GM23248 (cell line): ENCODE measurements at regions not wholly inside any gene's neighbourhood (a gene's known extent, or its start where the extent isn't known, plus 50 kb on each side); places are given as distances from the start of the nearest gene placed in this dataset.

Source experiments
- DNase-seq: peaks from one replicate; pipeline ENCODE4 v3.0.0-alpha.2; 2015
- H2AFZ ChIP-seq: fragments of 200-600 bp; sonication (generic); 2 replicates; pipeline ENCODE4 v1.6.1; 2016; ENCODE audit warnings: antibody characterized with exemption
- H3F3A ChIP-seq: fragments of 200-600 bp; sonication (generic); 2 replicates; pipeline ENCODE4 v1.6.1; 2016; ENCODE audit warnings: mild to moderate bottlenecking, antibody characterized with exemption, mixed run types; ENCODE audit not compliant: insufficient read depth
- H3K27ac ChIP-seq: fragments of 200-600 bp; sonication (generic); 2 replicates; pipeline ENCODE4 v1.5.1; 2016; ENCODE audit warnings: mild to moderate bottlenecking
- H3K27me3 ChIP-seq: fragments of 200-600 bp; sonication (generic); replicated peaks from 2 replicates; pipeline ENCODE4 v1.6.1; 2016; ENCODE audit warnings: mild to moderate bottlenecking; ENCODE audit not compliant: insufficient read depth
- H3K36me3 ChIP-seq: fragments of 200-600 bp; sonication (generic); 2 replicates; pipeline ENCODE4 v1.6.1; 2016; ENCODE audit warnings: low read depth, mild to moderate bottlenecking
- H3K4me1 ChIP-seq: fragments of 200-600 bp; sonication (generic); 2 replicates; pipeline ENCODE4 v1.6.1; 2016; ENCODE audit warnings: mild to moderate bottlenecking; ENCODE audit not compliant: insufficient read depth
- H3K4me2 ChIP-seq: fragments of 200-600 bp; sonication (generic); one replicate; pipeline ENCODE4 v1.6.1; 2016; ENCODE audit warnings: mild to moderate bottlenecking; ENCODE audit not compliant: unreplicated experiment
- H3K4me3 ChIP-seq: fragments of 200-600 bp; sonication (generic); 2 replicates; pipeline ENCODE4 v1.5.1; 2016; ENCODE audit warnings: mild to moderate bottlenecking
- H3K79me2 ChIP-seq: fragments of 200-600 bp; sonication (generic); 2 replicates; pipeline ENCODE4 v1.6.1; 2016; ENCODE audit warnings: mild to moderate bottlenecking; ENCODE audit not compliant: insufficient read depth
- H3K9ac ChIP-seq: fragments of 200-600 bp; sonication (generic); 2 replicates; pipeline ENCODE4 v1.6.1; 2016; ENCODE audit warnings: mild to moderate bottlenecking
- H3K9me2 ChIP-seq: fragments of 200-600 bp; sonication (generic); 2 replicates; pipeline ENCODE4 v1.6.1; 2016; ENCODE audit warnings: mixed run types, mild to moderate bottlenecking, moderate library complexity; ENCODE audit not compliant: insufficient read depth
- H3K9me3 ChIP-seq: fragments of 200-600 bp; sonication (generic); one replicate; pipeline ENCODE4 v1.6.1; 2017; ENCODE audit warnings: low read depth
- H4K20me1 ChIP-seq: fragments of 200-600 bp; sonication (generic); 2 replicates; pipeline ENCODE4 v1.6.0; 2016; ENCODE audit not compliant: insufficient read depth
- EZH2 ChIP-seq: fragments of 200-600 bp; sonication (generic); IDR thresholded peaks from 2 replicates; pipeline ENCODE4 v1.6.1; 2018; ENCODE audit warnings: antibody characterized with exemption, mild to moderate bottlenecking; ENCODE audit not compliant: insufficient read depth, poor library complexity, severe bottlenecking
- EZH2phosphoT487 ChIP-seq: fragments of 200-600 bp; sonication (generic); IDR thresholded peaks from 2 replicates; pipeline ENCODE4 v1.6.1; 2018; ENCODE audit warnings: antibody characterized with exemption, moderate library complexity, mild to moderate bottlenecking, low read depth; ENCODE audit not compliant: insufficient read depth
- WGBS, 2 experiments: methylation state at CpG; one replicate each; pipeline ENCODE4 v1.1.6; 2015 to 2017; ENCODE audit warnings: low lambda C conversion rate in 2 of 2, low coverage in 1 of 2; ENCODE audit errors: missing lambda C conversion rate in 2 of 2; 5-methylcytosine and 5-hydroxymethylcytosine counted together
- in situ Hi-C: fragments of 300-500 bp; cut with MboI; formaldehyde crosslinking; loops from 2 replicates; pipeline ENCODE4 v1.15.0; 2020

DNA sequence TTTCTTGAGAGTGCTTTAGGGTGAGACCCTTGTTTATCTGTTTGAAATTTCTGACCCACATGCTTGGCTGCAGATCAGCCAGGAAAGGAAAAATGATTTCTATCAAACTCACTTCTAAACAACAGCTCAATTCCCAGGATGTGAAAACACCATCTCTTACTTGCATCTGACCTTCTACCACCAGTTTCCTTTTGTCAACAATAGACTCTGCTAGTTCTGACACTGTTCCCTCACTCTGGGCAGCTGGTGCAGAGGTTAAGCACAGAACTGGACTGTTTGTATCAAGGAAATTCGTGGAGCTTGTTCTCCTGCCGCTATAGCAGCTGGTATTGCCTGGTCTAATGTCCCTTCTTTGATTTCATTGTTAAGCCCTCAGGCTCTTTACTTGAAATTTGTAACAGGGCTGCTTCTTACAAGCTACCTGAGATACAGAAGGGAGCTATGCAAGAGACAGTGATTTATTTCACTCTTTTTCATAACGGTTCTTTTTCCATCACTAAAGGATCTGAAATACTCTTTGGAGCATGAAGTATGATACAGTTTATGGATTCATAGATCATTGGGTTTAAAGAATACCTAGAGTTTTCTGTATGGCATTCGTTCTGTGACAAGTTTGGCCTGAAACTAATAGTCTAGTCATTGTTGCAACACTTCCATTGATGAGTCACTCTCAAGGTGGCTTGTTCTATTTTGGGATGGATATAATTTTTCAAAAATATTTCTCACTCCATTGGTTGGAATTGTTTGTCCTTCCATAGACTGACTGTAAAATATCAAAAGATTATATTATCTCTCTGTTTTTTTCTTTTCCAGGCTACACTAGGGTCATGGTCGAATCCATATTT is 178.2 kb upstream of the ZC3H12C start:
- WGBS, 2 experiments, result 33 to 38% methylated on average over 5 of the region's 5 CpGs
- no peak overlapping the region for H3K27ac ChIP-seq
- H3F3A ChIP-seq, result peaks cover 6% of the 10 kb centered on the region; the same call in 1 of the 2 replicates
- peak overlapping the region; percentile 3 for H3K4me2 ChIP-seq
- H3K9me3 ChIP-seq, result no peaks in the 10 kb centered on the region
- H3K4me1 ChIP-seq, result peaks cover 14% of the 10 kb centered on the region
- no peaks in the 10 kb centered on the region for H4K20me1 ChIP-seq
- DNase-seq, result peak; percentile 74
- H3K27me3 ChIP-seq, result no peaks in the 10 kb centered on the region
- H3K79me2 ChIP-seq, result no peaks in the 10 kb centered on the region
- in situ Hi-C loops, result no loop called here
- H2AFZ ChIP-seq, result no peak overlapping the region
- H3K36me3 ChIP-seq, result no peaks in the 10 kb centered on the region
- no peak overlapping the region for H3K4me3 ChIP-seq
- H3K9ac ChIP-seq, result no peak overlapping the region
- no peaks in the 10 kb centered on the region for H3K9me2 ChIP-seq
- TF ChIP-seq EZH2 (no peak), EZH2phosphoT487 (no peak)

DNA sequence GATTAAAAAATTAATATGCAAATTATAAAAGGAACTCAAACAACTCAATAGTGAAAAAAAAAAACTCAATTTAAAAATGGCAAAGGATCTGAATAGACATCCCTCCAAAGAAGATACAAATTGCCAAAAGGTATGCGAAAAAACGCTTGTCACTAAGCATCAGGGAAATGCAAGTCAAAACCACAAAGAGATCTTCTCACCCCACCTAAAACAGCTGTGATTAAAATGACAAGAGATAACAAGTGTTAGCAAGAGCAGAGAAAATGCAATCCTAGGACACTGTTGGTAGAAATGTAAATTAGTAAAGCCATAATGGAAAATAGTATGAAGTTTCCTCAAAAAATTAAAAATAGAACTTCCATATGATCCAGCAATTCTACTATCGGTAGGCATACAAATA is 166.3 kb upstream of the ZC3H12C start:
- in situ Hi-C loops, result loop anchor here (25.0 kb wide), 1 partner anchor 1215 kb away; no protein-coding TSS in a partner anchor
- Histone ChIP-seq H2AFZ (no peak overlapping the region), H3K36me3 (no peaks in the 10 kb centered on the region), H3K27me3 (no peaks in the 10 kb centered on the region), H3F3A (no peaks in the 10 kb centered on the region), H3K9ac (no peak overlapping the region), H3K4me3 (no peak overlapping the region), H3K9me3 (peaks cover 3% of the 10 kb centered on the region), H3K79me2 (no peaks in the 10 kb centered on the region), H4K20me1 (no peaks in the 10 kb centered on the region), H3K9me2 (no peaks in the 10 kb centered on the region), H3K27ac (no peak overlapping the region), H3K4me1 (no peaks in the 10 kb centered on the region), H3K4me2 (no peak overlapping the region)
- 25 to 27% methylated on average over 3 of the region's 3 CpGs for WGBS, 2 experiments
- TF ChIP-seq EZH2, result no peak
- no peak for TF ChIP-seq EZH2phosphoT487
- DNase-seq, result no peak

DNA sequence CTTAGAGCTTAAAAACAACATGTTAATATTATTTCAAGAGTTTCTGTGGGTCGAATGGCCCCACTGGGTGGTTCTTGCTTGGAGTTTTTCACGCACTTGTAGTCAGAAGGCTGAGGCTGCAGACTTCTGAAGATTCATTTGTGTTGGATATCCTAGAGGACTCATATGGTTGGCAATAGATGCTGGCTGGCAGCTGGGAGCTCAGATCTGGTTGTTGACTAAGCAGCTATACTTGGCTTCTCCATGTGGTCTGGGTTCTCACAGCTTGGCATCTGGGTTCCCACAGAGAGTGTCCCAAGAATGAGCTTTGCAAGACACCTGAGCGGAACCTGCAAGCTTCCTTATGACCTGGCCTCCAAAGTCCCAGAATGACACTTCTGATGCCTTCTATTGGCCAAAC is 163.9 kb upstream of the ZC3H12C start:
- in situ Hi-C loops, result loop anchor here (25.0 kb wide), 1 partner anchor 1217 kb away; no protein-coding TSS in a partner anchor
- no peaks in the 10 kb centered on the region for H3K79me2 ChIP-seq
- H3K9me3 ChIP-seq, result peaks cover 3% of the 10 kb centered on the region
- WGBS, 2 experiments, result 68 to 73% methylated on average over 3 of the region's 3 CpGs
- no peak overlapping the region for H3K27ac ChIP-seq
- H2AFZ ChIP-seq, result no peak overlapping the region
- no peaks in the 10 kb centered on the region for H3F3A ChIP-seq
- H3K36me3 ChIP-seq, result no peaks in the 10 kb centered on the region
- H3K9ac ChIP-seq, result no peak overlapping the region
- H3K27me3 ChIP-seq, result no peaks in the 10 kb centered on the region
- no peak overlapping the region for H3K4me2 ChIP-seq
- no peaks in the 10 kb centered on the region for H3K9me2 ChIP-seq
- no peak for DNase-seq
- TF ChIP-seq EZH2 (no peak), EZH2phosphoT487 (no peak)
- H4K20me1 ChIP-seq, result no peaks in the 10 kb centered on the region
- H3K4me3 ChIP-seq, result no peak overlapping the region
- H3K4me1 ChIP-seq, result no peaks in the 10 kb centered on the region

DNA sequence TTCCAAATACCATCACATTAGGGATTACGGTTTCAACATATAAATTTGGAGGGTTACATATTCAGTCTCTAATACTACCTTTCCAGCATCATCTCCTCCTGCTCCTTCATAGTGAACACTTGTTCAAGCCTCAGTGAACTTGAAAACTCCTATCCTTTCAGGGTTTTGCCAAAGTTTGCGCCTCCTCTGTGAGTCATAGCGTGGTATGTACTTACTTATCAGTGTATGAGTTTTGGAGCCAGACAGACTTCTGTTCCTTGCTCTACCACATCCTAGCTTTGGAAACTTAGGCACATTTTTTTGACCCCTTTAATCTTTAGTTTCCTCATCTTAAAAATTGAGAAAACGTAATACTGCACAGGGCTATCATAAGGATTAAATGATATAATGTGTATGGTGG is 160.1 kb upstream of the ZC3H12C start:
- Histone ChIP-seq H3F3A (no peaks in the 10 kb centered on the region), H3K27ac (no peak overlapping the region), H3K4me2 (no peak overlapping the region), H3K4me3 (no peak overlapping the region), H3K9me2 (no peaks in the 10 kb centered on the region), H3K9me3 (no peaks in the 10 kb centered on the region), H3K9ac (no peak overlapping the region), H4K20me1 (no peaks in the 10 kb centered on the region), H3K36me3 (no peaks in the 10 kb centered on the region), H2AFZ (no peak overlapping the region), H3K27me3 (no peaks in the 10 kb centered on the region), H3K4me1 (peaks cover 9% of the 10 kb centered on the region), H3K79me2 (no peaks in the 10 kb centered on the region)
- DNase-seq, result peak; percentile 22
- in situ Hi-C loops, result loop anchor here (25.0 kb wide), 1 partner anchor 1221 kb away; no protein-coding TSS in a partner anchor
- TF ChIP-seq EZH2phosphoT487 (no peak), EZH2 (no peak)
- 82 to 84% methylated on average over 4 of the region's 4 CpGs for WGBS, 2 experiments
